ENCODE measurements at regions not wholly inside any gene's neighbourhood (a gene's known extent, or its start where the extent isn't known, plus 50 kb on each side); places are given as distances from the start of the nearest gene placed in this dataset.

DNA sequence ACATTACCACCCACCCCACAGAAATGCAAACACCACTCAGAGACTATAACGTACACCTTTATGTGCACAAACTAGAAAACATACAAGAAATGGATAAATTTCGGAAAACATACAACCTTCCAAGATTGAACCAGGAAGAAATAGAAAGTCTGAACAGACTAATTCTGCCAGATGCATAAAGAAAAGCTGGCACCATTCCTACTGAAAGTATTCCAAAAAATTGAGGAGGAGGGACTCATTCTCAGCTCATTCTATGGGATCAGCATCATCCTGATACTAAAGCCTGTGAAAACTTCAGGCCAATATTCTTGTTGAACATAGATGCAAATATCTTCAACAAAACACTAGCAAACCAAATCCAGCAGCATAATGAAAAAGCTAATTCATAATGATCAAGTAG, 115.1 kb upstream of the CD180 start (continued):
- TF ChIP-seq TBL1XR1 (IDR thresholded peaks at IDR 0.05; ENCODE audit: low read depth, low read length): no peak
- no peak for TF ChIP-seq SPI1 (IDR thresholded peaks at IDR 0.05; ENCODE audit: borderline replicate concordance, insufficient read depth, low read depth, low read length)

- DNase-seq (ENCODE audit: low read depth, low spot score) (no peak), FAIRE-seq (no peak), ATAC-seq (no peak)
- H3K27ac ChIP-seq (ENCODE audit: control insufficient read depth, insufficient read depth): no peak overlapping the region
- H3K4me3 ChIP-seq: no peak overlapping the region
- in situ Hi-C loops (cut with MboI): no loop called here
- ChIA-PET POLR2A (interaction anchor here (0.6 kb wide), 1 partner anchor 71 kb away, joined by 3 read pairs; no protein-coding TSS in a partner anchor), RAD21 (ENCODE audit: unreplicated experiment) (interaction anchor here (0.7 kb wide), 1 partner anchor 154 kb away, joined by 3 read pairs; no protein-coding TSS in a partner anchor), CTCF (interaction anchor here (1.2 kb wide), 1 partner anchor 944 kb away, joined by 3 read pairs; no protein-coding TSS in a partner anchor), SMC1A (ENCODE audit: uncharacterized antibody, unreplicated experiment) (interaction anchor here (0.7 kb wide), 1 partner anchor 787 kb away, joined by 3 read pairs; no protein-coding TSS in a partner anchor)
- no peaks in the 10 kb centered on the region for H3K4me1 ChIP-seq (ENCODE audit: control insufficient read depth, insufficient read depth, low read length)
- H2AFZ ChIP-seq (ENCODE audit: control insufficient read depth, low read depth, low read length): no peak overlapping the region
- no peak overlapping the region for H3K4me2 ChIP-seq (ENCODE audit: control insufficient read depth, insufficient read depth)
- no peaks in the 10 kb centered on the region for H3K27me3 ChIP-seq (replicated peaks in 1 of 2; ENCODE audit: control insufficient read depth in 2 of 2, insufficient read depth in 2 of 2, low read length in 1 of 2)
- no peak overlapping the region for H3K9ac ChIP-seq (ENCODE audit: control insufficient read depth, insufficient read depth, low read length)
- H3K36me3 ChIP-seq (ENCODE audit: control insufficient read depth in 2 of 2, insufficient read depth in 2 of 2, low read length in 1 of 2): no peaks in the 10 kb centered on the region
- H3K79me2 ChIP-seq (ENCODE audit: control insufficient read depth, insufficient read depth, low read length): no peaks in the 10 kb centered on the region
- BruUV-seq (replicated peaks): no TSS peak
- no peaks in the 10 kb centered on the region for H4K20me1 ChIP-seq (ENCODE audit: control insufficient read depth, insufficient read depth)
- intact Hi-C loops (cut with micrococcal nuclease; ENCODE audit: unreplicated experiment): no loop called here
- H3K9me3 ChIP-seq (replicated peaks; ENCODE audit: control insufficient read depth, insufficient read depth, low read length): no peaks in the 10 kb centered on the region; the same call in 2 of the 3 replicates
- 27% methylated on average over 2 of the region's 2 CpGs for WGBS (ENCODE audit: insufficient coverage, insufficient replicate concordance, low lambda C conversion rate, missing lambda C conversion rate)
- TF ChIP-seq CHD4 (IDR thresholded peaks at IDR 0.05) (no peak), JUNB (IDR thresholded peaks at IDR 0.05) (no peak), SPI1 (IDR thresholded peaks at IDR 0.05; ENCODE audit: borderline replicate concordance, insufficient read depth, low read depth, low read length) (no peak), DPF2 (IDR thresholded peaks at IDR 0.05) (no peak), HSF1 (IDR thresholded peaks at IDR 0.05; ENCODE audit: low read depth, low read length) (no peak), ATF3 (IDR thresholded peaks at IDR 0.05; ENCODE audit: borderline replicate concordance, extremely low read depth, low read depth, low read length) (no peak), TCF3 (IDR thresholded peaks at IDR 0.05; ENCODE audit: borderline replicate concordance, insufficient read depth, low read depth, low read length) (no peak), KLF5 (IDR thresholded peaks at IDR 0.05; ENCODE audit: partially characterized antibody) (no peak), EED (IDR thresholded peaks at IDR 0.05; ENCODE audit: low read depth) (no peak), CREM (IDR thresholded peaks at IDR 0.05; ENCODE audit: low read depth) (no peak), CBFB (IDR thresholded peaks at IDR 0.05; ENCODE audit: low read depth) (no peak)
- TF ChIP-seq, protein P1, sequence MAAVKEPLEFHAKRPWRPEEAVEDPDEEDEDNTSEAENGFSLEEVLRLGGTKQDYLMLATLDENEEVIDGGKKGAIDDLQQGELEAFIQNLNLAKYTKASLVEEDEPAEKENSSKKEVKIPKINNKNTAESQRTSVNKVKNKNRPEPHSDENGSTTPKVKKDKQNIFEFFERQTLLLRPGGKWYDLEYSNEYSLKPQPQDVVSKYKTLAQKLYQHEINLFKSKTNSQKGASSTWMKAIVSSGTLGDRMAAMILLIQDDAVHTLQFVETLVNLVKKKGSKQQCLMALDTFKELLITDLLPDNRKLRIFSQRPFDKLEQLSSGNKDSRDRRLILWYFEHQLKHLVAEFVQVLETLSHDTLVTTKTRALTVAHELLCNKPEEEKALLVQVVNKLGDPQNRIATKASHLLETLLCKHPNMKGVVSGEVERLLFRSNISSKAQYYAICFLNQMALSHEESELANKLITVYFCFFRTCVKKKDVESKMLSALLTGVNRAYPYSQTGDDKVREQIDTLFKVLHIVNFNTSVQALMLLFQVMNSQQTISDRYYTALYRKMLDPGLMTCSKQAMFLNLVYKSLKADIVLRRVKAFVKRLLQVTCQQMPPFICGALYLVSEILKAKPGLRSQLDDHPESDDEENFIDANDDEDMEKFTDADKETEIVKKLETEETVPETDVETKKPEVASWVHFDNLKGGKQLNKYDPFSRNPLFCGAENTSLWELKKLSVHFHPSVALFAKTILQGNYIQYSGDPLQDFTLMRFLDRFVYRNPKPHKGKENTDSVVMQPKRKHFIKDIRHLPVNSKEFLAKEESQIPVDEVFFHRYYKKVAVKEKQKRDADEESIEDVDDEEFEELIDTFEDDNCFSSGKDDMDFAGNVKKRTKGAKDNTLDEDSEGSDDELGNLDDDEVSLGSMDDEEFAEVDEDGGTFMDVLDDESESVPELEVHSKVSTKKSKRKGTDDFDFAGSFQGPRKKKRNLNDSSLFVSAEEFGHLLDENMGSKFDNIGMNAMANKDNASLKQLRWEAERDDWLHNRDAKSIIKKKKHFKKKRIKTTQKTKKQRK (IDR thresholded peaks at IDR 0.05; ENCODE audit: low read depth, low read length): no peak
- TF ChIP-seq, protein P2, sequence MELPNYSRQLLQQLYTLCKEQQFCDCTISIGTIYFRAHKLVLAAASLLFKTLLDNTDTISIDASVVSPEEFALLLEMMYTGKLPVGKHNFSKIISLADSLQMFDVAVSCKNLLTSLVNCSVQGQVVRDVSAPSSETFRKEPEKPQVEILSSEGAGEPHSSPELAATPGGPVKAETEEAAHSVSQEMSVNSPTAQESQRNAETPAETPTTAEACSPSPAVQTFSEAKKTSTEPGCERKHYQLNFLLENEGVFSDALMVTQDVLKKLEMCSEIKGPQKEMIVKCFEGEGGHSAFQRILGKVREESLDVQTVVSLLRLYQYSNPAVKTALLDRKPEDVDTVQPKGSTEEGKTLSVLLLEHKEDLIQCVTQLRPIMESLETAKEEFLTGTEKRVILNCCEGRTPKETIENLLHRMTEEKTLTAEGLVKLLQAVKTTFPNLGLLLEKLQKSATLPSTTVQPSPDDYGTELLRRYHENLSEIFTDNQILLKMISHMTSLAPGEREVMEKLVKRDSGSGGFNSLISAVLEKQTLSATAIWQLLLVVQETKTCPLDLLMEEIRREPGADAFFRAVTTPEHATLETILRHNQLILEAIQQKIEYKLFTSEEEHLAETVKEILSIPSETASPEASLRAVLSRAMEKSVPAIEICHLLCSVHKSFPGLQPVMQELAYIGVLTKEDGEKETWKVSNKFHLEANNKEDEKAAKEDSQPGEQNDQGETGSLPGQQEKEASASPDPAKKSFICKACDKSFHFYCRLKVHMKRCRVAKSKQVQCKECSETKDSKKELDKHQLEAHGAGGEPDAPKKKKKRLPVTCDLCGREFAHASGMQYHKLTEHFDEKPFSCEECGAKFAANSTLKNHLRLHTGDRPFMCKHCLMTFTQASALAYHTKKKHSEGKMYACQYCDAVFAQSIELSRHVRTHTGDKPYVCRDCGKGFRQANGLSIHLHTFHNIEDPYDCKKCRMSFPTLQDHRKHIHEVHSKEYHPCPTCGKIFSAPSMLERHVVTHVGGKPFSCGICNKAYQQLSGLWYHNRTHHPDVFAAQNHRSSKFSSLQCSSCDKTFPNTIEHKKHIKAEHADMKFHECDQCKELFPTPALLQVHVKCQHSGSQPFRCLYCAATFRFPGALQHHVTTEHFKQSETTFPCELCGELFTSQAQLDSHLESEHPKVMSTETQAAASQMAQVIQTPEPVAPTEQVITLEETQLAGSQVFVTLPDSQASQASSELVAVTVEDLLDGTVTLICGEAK (IDR thresholded peaks at IDR 0.05; ENCODE audit: borderline replicate concordance): no peak
These were observed 114.6 kb upstream of the CD180 start for GRCh38 chr5:67311208-67311607.
